Right lobe of liver (tissue), 6 donors: ENCODE measurements at regions not wholly inside any gene's neighbourhood (a gene's known extent, or its start where the extent isn't known, plus 50 kb on each side); places are given as distances from the start of the nearest gene placed in this dataset.
"Not testable (repeated sequence)": the region's sequence is repeated elsewhere in the genome, so short reads cannot be mapped to it uniquely, and the experiment has no call there.

Experiments used
- ATAC-seq, 4 donors: fragments of 200-7000 bp; cut with Tn5 transposase; one replicate each; pipeline ENCODE4 v1.9.1; 2020; ENCODE audit warnings: mild to moderate bottlenecking in 4 of 4, moderate library complexity in 4 of 4
- DNase-seq, 3 donors: peaks; one replicate each; pipeline ENCODE4 v3.0.0-alpha.2; 2020
- H3K27ac ChIP-seq, 3 donors: fragments of 200-600 bp; one replicate each; pipeline ENCODE4 v1.8.0; 2022
- H3K27me3 ChIP-seq, 2 donors: fragments of 200-600 bp; one replicate each; pipeline ENCODE4 v1.8.0; 2022
- H3K36me3 ChIP-seq, 4 donors: fragments of 200-600 bp; sonication (generic) in 1 of 4; one replicate each; pipeline versions ENCODE4 v1.5.1 to v1.8.0; 2017 to 2022; ENCODE audit warnings: control low read depth in 1 of 4
- H3K4me1 ChIP-seq, 4 donors: fragments of 200-600 bp; sonication (generic) in 1 of 4; one replicate each; pipeline versions ENCODE4 v1.5.1 to v1.8.0; 2017 to 2022; ENCODE audit warnings: control low read depth in 1 of 4
- H3K4me3 ChIP-seq, 3 donors: fragments of 200-600 bp; one replicate each; pipeline ENCODE4 v1.8.0; 2022
- H3K9me3 ChIP-seq, 4 donors: fragments of 200-600 bp; sonication (generic) in 1 of 4; one replicate each; pipeline versions ENCODE4 v1.5.1 to v1.8.0; 2017 to 2022; ENCODE audit warnings: control low read depth in 1 of 4
- POLR2A ChIP-seq: fragments of 450-650 bp; IDR thresholded peaks from one replicate; pipeline ENCODE4 v1.6.1; 2017; ENCODE audit warnings: antibody characterized with exemption, mild to moderate bottlenecking
- WGBS: methylation state at CpG from one replicate; pipeline ENCODE4 v1.1.6; 2018; ENCODE audit warnings: low coverage, low lambda C conversion rate; ENCODE audit not compliant: insufficient coverage; ENCODE audit errors: missing lambda C conversion rate; 5-methylcytosine and 5-hydroxymethylcytosine counted together
- intact Hi-C, 2 donors: fragments of 100-400 bp; cut with DNase I; formaldehyde crosslinking; loops; one replicate each; pipeline versions ENCODE4 v1.11.2 to v1.14.1; 2022
- TF ChIP-seq, protein P1 (sequence below), 4 donors: fragments of 200-600 bp in 3 of 4; fragments of 450-650 bp in 1 of 4; IDR thresholded peaks; one replicate each; pipeline versions ENCODE4 v1.5.1 to v1.8.0; 2016 to 2022; ENCODE audit warnings: antibody characterized with exemption in 4 of 4, mild to moderate bottlenecking in 2 of 4
- donor health status: DM: no; HTN: yes; CAD: no.
- donor health status: DM: no; HTN: no; CAD: no.
- donor health status: DM: no; HTN: no; CAD: no.
- donor health status: DM: no; HTN: yes; CAD: no.
- donor health status: DM: no; HTN: yes; CAD: no.

DNA sequence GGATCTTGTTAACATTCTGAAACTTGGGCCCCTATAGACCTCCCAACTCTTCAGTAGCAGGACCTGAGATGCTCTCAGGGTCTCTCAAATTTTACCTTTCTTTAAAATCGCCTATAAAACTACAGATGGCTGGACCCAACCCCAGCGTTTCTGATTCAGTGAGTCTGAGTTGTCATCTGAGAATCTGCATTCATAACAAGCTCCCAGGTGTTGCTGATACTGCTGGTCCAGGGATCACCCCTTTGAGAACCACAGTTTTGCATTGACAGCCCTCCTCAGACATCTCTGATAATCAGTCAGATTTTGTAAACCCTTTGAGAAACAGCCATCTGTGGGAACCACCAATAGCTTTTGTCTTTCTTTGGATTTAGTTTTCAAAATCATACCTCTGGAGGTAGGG lies 315.8 kb downstream of the CYRIA start:
- TF ChIP-seq POLR2A: no peak
- TF ChIP-seq, protein P1, sequence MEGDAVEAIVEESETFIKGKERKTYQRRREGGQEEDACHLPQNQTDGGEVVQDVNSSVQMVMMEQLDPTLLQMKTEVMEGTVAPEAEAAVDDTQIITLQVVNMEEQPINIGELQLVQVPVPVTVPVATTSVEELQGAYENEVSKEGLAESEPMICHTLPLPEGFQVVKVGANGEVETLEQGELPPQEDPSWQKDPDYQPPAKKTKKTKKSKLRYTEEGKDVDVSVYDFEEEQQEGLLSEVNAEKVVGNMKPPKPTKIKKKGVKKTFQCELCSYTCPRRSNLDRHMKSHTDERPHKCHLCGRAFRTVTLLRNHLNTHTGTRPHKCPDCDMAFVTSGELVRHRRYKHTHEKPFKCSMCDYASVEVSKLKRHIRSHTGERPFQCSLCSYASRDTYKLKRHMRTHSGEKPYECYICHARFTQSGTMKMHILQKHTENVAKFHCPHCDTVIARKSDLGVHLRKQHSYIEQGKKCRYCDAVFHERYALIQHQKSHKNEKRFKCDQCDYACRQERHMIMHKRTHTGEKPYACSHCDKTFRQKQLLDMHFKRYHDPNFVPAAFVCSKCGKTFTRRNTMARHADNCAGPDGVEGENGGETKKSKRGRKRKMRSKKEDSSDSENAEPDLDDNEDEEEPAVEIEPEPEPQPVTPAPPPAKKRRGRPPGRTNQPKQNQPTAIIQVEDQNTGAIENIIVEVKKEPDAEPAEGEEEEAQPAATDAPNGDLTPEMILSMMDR (IDR thresholded peaks at IDR 0.05): no peak
- intact Hi-C loops: no loop called here

DNA sequence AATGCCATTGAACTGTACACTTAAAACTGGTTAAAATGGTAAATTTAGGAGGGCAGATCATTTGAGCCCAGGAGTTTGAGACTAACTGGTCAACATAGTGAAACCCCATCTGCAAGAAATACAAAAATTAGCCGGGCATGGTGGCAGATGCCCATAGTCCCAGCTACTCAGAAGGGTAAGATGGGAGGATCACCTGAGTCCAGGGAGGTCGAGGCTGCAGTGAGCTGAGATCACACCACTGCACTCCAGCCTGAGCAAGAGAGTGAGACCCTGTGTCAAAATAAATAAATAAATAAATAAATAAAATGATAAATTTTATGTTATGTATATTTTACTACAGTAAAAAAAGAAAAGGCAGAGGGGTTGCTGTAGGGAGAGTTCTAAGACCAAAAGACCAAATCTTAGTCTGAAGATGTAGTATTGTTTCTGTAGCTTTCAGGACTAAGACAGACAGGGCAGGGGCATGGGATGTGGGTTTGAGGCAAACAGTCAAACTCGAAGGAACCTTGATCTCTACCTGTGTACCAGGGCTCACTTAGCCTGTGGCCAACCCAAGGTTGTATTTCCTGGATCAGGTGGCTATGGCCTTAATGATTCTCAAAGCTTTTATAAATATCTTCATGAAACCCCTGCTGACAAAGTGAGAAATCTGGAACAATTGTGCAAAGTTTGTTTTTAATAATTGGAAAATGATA lies 316.7 kb downstream of the CYRIA start:
- TF ChIP-seq, protein P1 (IDR thresholded peaks at IDR 0.05): no peak
- TF ChIP-seq POLR2A: no peak
- WGBS: 31% methylated on average over 3 of the region's 3 CpGs
- ATAC-seq: no peak
- no peak overlapping the region for H3K27ac ChIP-seq
- no peaks in the 10 kb centered on the region for H3K36me3 ChIP-seq
- no peak overlapping the region for H3K4me3 ChIP-seq
- H3K9me3 ChIP-seq: no peaks in the 10 kb centered on the region
- intact Hi-C loops: no loop called here
- DNase-seq: no peak
- no peaks in the 10 kb centered on the region for H3K4me1 ChIP-seq
- no peaks in the 10 kb centered on the region for H3K27me3 ChIP-seq

More for the DNA sequence above, 315.8 kb downstream of the CYRIA start:
- WGBS: 5% methylated on average over 2 of the region's 2 CpGs
- Histone ChIP-seq H3K4me3 (no peak overlapping the region), H3K27ac (no peak overlapping the region), H3K27me3 (no peaks in the 10 kb centered on the region), H3K36me3 (no peaks in the 10 kb centered on the region), H3K9me3 (no peaks in the 10 kb centered on the region), H3K4me1 (no peaks in the 10 kb centered on the region)
- DNase-seq (no peak), ATAC-seq (no peak)

DNA sequence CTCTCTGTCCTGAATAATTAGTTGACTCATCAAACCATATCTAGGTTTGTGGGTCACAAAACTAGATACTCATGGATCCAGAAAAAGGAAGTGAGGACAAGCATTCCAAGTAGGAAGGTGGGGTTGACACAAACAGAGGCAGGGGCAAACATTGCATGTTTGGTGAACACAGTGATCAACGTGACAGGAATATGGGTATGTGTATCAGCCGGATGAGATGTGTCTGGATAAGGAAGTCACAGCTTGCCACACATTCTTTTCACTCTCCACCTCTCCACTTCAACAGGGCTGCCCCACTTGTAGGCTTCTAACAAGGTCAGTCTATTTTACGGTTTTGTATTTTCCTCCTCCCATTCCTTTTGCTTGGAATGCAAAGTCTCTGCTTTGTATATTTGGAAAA lies 319.0 kb downstream of the CYRIA start:
- Histone ChIP-seq H3K4me3 (no peak overlapping the region), H3K9me3 (no peaks in the 10 kb centered on the region), H3K27me3 (no peaks in the 10 kb centered on the region), H3K36me3 (no peaks in the 10 kb centered on the region), H3K4me1 (no peaks in the 10 kb centered on the region), H3K27ac (no peak overlapping the region)
- ATAC-seq (no peak), DNase-seq (no peak)
- WGBS: 44% methylated on average over 3 of the region's 3 CpGs
- intact Hi-C loops: no loop called here
- TF ChIP-seq POLR2A: no peak
- TF ChIP-seq, protein P1 (IDR thresholded peaks at IDR 0.05): no peak

DNA sequence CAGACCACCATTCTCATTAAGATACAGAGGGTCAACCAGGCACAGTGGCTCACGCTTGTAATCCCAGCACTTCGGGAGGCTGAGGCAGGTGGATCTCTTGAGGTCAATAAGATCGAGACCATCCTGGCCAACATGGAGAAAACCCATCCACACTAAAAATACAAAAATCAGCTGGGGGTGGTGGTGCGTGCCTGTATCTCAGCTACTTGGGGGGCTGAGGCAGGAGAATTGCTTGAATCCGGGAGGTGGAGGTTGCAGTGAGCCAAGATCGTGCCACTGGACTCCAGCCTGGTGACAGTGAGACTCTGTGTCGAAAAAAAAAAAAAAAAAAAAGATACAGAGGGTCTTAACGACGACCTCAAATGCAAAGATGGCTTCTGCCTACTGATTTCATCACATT lies 320.4 kb downstream of the CYRIA start:
- WGBS: 55% methylated on average over 8 of the region's 9 CpGs
- H3K27ac ChIP-seq, H3K4me3 ChIP-seq, intact Hi-C loops, H3K4me1 ChIP-seq, H3K27me3 ChIP-seq, DNase-seq, ATAC-seq, H3K36me3 ChIP-seq, H3K9me3 ChIP-seq: not testable (repeated sequence)

DNA sequence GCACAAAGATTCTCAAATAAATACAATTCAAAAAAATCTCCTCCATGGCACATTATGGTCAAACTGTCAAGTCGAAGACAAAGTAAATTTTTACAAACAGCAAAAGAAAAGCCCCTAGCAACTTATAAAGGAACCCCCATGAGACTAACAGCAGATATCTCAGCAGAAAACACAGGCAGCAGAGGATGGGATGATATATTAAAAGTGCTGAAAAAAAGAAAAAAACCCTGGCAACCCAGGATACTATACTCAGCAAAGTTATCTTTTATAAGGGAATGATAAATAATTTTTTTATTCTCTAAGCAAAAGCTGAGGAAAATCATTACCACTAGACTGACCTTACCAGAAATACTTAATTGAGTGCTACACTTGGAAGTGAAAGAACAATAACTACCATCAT lies 326.4 kb downstream of the CYRIA start:
- no peak for DNase-seq
- H3K27me3 ChIP-seq: no peaks in the 10 kb centered on the region
- 33% methylated on average over 1 of the region's 1 CpG for WGBS
- H3K36me3 ChIP-seq: no peaks in the 10 kb centered on the region
- H3K4me1 ChIP-seq: no peaks in the 10 kb centered on the region
- ATAC-seq: no peak
- H3K4me3 ChIP-seq: no peak overlapping the region
- peaks cover 0 to 3% (median 0%) of the 10 kb centered on the region in 4 donors for H3K9me3 ChIP-seq
- H3K27ac ChIP-seq: no peak overlapping the region
- TF ChIP-seq, protein P1 (IDR thresholded peaks at IDR 0.05): no peak
- intact Hi-C loops: no loop called here
